ENCODE measurements at regions not wholly inside any gene's neighbourhood (a gene's known extent, or its start where the extent isn't known, plus 50 kb on each side); places are given as distances from the start of the nearest gene placed in this dataset.

DNA sequence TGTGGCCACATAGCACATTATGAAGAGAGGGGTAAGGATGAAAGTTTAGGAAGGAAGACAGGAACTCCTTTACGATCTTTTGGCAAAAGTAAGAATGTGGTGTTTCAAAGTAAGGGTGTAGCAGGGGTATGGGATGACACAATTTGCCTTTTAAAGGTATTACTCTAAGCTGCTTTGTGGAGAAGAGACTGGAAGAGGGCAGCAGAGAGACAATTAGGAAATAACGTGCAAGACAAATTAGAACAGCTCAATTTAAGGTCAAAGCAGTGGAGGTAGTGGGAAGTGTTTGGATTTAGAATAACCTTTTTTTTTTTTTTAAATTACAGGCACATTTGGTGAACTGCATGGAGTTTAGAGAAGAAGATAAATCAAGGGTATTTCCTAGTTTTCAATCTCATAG lies 342.6 kb downstream of the NOVA1 start:
- TF ChIP-seq, protein P1, sequence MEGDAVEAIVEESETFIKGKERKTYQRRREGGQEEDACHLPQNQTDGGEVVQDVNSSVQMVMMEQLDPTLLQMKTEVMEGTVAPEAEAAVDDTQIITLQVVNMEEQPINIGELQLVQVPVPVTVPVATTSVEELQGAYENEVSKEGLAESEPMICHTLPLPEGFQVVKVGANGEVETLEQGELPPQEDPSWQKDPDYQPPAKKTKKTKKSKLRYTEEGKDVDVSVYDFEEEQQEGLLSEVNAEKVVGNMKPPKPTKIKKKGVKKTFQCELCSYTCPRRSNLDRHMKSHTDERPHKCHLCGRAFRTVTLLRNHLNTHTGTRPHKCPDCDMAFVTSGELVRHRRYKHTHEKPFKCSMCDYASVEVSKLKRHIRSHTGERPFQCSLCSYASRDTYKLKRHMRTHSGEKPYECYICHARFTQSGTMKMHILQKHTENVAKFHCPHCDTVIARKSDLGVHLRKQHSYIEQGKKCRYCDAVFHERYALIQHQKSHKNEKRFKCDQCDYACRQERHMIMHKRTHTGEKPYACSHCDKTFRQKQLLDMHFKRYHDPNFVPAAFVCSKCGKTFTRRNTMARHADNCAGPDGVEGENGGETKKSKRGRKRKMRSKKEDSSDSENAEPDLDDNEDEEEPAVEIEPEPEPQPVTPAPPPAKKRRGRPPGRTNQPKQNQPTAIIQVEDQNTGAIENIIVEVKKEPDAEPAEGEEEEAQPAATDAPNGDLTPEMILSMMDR (conservative IDR thresholded peaks at IDR 0.05; ENCODE audit: low read depth, low read length) = peak; percentile 73
- peak; percentile 4 for DNase-seq (ENCODE audit: low read depth)
- no peak overlapping the region for H3K4me3 ChIP-seq (ENCODE audit: low read depth, low read length)

DNA sequence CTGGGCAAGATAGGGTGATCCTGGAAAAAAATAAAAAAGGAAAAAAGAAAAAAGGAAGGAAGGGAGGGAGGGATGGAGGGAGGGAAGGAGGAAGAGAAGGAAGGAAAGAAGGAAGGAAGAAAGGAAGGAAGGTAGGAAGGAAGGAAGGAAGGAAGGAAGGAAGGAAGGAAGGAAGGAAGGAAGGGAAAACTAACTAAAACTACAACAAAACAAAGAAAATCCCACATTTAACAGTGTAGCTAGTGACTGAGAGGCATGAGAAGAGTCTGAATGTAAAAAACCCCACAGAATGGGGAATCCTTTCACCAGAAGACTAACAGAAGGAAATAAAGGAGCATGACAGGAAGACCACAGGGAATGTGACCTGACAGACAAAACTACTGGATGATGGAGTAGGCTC lies 345.7 kb downstream of the NOVA1 start:
- TF ChIP-seq, protein P1 (conservative IDR thresholded peaks at IDR 0.05; ENCODE audit: low read depth, low read length) = no peak
- DNase-seq (ENCODE audit: low read depth) = no peak
- no peak overlapping the region for H3K4me3 ChIP-seq (ENCODE audit: low read depth, low read length)

DNA sequence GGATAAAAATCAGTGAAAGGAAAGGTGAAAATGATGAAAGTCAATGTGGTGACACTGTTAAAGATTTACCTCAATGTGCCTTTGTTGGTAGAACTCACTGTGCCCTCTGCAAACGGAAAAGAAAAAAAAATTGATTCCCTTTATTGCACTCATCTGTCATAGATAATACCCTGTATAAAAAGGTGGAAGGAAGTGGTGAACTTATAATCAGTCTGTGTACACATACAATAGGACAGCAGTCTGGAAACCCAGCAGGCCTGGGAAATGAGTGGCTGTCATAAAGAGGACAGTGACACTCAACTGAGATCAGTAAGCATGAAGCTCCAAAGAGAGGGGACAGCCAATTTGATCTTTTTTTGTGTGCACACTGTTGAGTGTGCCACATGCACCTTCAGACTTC lies 364.7 kb downstream of the NOVA1 start:
- TF ChIP-seq, protein P1 (conservative IDR thresholded peaks at IDR 0.05; ENCODE audit: low read depth, low read length) = no peak
- no peak overlapping the region for H3K4me3 ChIP-seq (ENCODE audit: low read depth, low read length)
- no peak for DNase-seq (ENCODE audit: low read depth)

GRCh38 chr14:26218861-26219260 lies 379.0 kb downstream of the NOVA1 start:
- no peak for DNase-seq (ENCODE audit: low read depth)
- no peak overlapping the region for H3K4me3 ChIP-seq (ENCODE audit: low read depth, low read length)
- TF ChIP-seq, protein P1 (conservative IDR thresholded peaks at IDR 0.05; ENCODE audit: low read depth, low read length) = no peak

DNA sequence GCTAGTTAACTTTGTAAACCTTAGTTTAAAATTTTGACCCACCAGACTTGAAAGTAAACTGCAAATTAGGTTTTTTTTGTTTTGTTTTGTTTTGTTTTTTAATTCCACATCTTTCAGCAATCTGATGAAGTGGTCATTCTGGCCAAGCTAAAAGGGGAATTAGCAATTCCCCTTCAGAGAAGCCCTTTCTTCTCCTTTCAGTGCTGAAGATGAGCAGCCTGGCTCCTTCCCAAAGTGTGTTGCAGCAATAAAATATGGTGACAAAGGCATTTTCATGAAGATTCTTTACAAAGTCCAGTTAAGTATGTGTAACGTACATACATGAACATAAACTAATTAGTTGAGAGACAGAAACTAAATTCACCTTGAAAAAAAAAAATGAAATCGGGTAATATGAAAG lies 380.1 kb downstream of the NOVA1 start:
- TF ChIP-seq, protein P1 (conservative IDR thresholded peaks at IDR 0.05; ENCODE audit: low read depth, low read length) = no peak
- DNase-seq (ENCODE audit: low read depth) = no peak
- no peak overlapping the region for H3K4me3 ChIP-seq (ENCODE audit: low read depth, low read length)

DNA sequence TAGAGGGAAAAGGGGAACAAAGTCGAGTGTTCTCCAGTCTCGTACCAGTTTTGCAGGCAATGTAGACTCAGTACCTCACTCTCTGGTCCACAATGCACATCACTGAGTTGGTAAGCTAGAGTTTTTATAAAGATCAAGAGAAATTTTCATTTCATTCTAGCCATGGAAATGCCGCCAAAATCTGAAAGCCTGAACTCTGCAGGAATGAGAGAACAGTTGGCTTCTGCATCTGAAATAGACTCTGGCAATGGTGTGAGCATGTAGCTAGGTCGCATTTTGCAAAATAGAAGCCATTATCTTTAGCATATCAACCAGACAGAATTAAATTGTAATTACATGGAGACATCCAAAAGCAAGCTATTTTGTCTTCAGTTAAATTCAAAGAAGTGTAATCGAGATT lies 381.0 kb downstream of the NOVA1 start:
- H3K4me3 ChIP-seq (ENCODE audit: low read depth, low read length) = no peak overlapping the region
- TF ChIP-seq, protein P1 (conservative IDR thresholded peaks at IDR 0.05; ENCODE audit: low read depth, low read length) = no peak
- no peak for DNase-seq (ENCODE audit: low read depth)

- TF ChIP-seq, protein P1 (conservative IDR thresholded peaks at IDR 0.05; ENCODE audit: low read depth, low read length) = no peak
- no peak overlapping the region for H3K4me3 ChIP-seq (ENCODE audit: low read depth, low read length)
Observed at GRCh38 chr14:26213846-26214575, 383.8 kb downstream of the NOVA1 start.

More at GRCh38 chr14:26213846-26214575, 383.8 kb downstream of the NOVA1 start:
- no peak for DNase-seq (ENCODE audit: low read depth)
